NB4 (cell line): ENCODE measurements at regions not wholly inside any gene's neighbourhood (a gene's known extent, or its start where the extent isn't known, plus 50 kb on each side); places are given as distances from the start of the nearest gene placed in this dataset.

Source experiments
- DNase-seq: peaks from one replicate; pipeline ENCODE4 v3.0.0; 2010; ENCODE audit warnings: low read depth
- H3K4me3 ChIP-seq: one replicate; pipeline ENCODE4 v1.5.1; 2011; ENCODE audit warnings: mild to moderate bottlenecking, low read depth, low read length, moderate library complexity
- CTCF ChIP-seq: IDR thresholded peaks from one replicate; pipeline ENCODE4 v1.5.1; 2012; ENCODE audit warnings: low read depth, low read length
- MYC ChIP-seq: IDR thresholded peaks from 2 replicates; pipeline ENCODE4 v1.6.1; 2011; ENCODE audit warnings: low read depth, low read length
- POLR2A ChIP-seq: IDR thresholded peaks from 2 replicates; pipeline ENCODE4 v1.6.1; 2011; ENCODE audit warnings: mild to moderate bottlenecking; ENCODE audit not compliant: insufficient read length; ENCODE audit errors: extremely low read depth
- TF ChIP-seq, protein P1 (sequence below): IDR thresholded peaks from 2 replicates; pipeline ENCODE4 v1.6.1; 2011; ENCODE audit warnings: low read depth, low read length

GRCh38 chr5:3019045-3019444 lies 267.6 kb upstream of the IRX2 start:
- no peak overlapping the region for H3K4me3 ChIP-seq
- no peak for DNase-seq
- no peak for TF ChIP-seq MYC
- no peak for TF ChIP-seq CTCF
- TF ChIP-seq, protein P1, sequence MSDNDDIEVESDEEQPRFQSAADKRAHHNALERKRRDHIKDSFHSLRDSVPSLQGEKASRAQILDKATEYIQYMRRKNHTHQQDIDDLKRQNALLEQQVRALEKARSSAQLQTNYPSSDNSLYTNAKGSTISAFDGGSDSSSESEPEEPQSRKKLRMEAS, result no peak
- no peak for TF ChIP-seq POLR2A

DNA sequence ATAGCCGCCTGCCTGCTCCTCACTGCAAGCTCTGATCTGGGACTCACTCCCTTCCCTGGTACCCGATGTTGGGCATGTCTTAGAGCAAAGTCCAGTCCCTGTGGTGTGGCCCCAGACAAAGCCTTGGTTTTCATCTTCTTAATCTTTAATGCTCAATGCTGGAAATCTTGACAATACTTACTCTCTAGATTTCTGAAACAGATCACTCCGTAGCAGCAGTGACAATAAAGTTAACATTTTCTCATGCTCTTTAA lies 260.2 kb upstream of the IRX2 start:
- no peak for TF ChIP-seq CTCF
- TF ChIP-seq MYC, result no peak
- no peak for TF ChIP-seq POLR2A
- TF ChIP-seq, protein P1, result no peak
- no peak overlapping the region for H3K4me3 ChIP-seq
- DNase-seq, result no peak

DNA sequence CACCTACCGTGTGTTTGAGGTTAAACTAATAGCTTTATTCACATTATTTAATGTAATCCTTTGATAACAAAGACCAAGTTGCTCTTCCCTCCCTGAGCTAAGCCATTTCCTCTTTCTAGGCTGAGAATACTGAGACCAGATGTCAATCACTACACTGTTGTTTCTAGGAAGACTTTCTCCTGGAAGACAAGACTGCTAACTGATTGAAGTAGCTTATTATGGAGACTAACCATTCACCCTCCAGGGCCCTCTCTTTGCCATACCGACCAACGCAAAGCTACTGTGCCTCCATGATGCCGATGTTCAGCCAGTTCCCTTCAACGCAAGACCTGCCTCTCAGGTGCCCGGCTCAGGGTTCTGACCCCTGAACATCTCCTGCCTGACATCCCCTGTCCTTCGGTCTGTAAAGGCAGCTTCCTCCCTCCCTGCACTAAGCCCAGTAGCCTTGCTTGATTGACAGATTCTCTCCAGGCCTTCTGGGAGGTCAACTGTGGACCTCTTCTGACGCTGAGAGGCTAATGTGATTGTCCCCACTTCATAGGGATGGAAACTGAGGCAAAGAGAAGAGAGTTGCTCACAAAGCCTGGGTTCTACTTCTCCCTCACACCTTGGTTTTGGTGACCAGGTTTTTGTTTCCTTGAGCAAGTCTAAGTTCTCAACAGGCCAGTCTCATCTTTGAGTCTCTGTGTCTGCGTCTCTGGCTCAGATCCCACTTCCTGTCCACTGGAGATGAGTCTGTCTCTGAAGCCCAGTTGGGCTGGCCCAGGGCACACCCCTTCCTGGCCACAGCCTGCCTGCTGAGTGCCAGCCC lies 259.7 kb upstream of the IRX2 start:
- H3K4me3 ChIP-seq, result no peak overlapping the region
- no peak for TF ChIP-seq POLR2A
- TF ChIP-seq MYC, result no peak
- DNase-seq, result no peak

GRCh38 chr5:3010301-3010952 lies 258.9 kb upstream of the IRX2 start:
- TF ChIP-seq MYC, result no peak
- TF ChIP-seq POLR2A, result no peak
- TF ChIP-seq, protein P1, result no peak
- no peak for TF ChIP-seq CTCF
- DNase-seq, result no peak
- H3K4me3 ChIP-seq, result no peak overlapping the region

DNA sequence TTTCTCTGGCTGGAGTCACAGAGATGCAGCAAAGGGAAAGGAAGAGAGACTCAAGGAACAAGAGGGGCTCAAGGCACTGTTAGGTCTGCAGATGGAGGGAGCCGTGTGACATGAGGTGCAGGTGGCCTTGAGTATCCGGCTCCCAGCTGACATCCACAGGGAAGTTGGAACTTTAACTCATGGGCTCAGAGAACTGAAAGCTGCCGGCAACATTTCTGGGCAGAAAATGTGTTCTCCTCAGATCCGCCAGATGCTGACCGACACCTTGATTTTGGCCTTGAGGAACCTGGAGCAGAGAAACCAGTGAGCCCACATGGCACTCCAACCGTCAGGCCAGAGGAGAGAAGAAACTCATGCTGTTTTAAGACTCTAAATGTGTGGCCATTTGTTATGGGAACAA lies 258.1 kb upstream of the IRX2 start:
- no peak overlapping the region for H3K4me3 ChIP-seq
- TF ChIP-seq CTCF (no peak), MYC (no peak), POLR2A (no peak)
- TF ChIP-seq, protein P1, result no peak
- DNase-seq, result no peak

GRCh38 chr5:3007577-3007976 lies 256.1 kb upstream of the IRX2 start:
- no peak for DNase-seq
- H3K4me3 ChIP-seq, result no peak overlapping the region
- TF ChIP-seq, protein P1, result no peak
- TF ChIP-seq CTCF (no peak), MYC (no peak), POLR2A (no peak)
